T-helper 2 cell (primary cell): ENCODE measurements at regions not wholly inside any gene's neighbourhood (a gene's known extent, or its start where the extent isn't known, plus 50 kb on each side); places are given as distances from the start of the nearest gene placed in this dataset.

Source experiments
- DNase-seq, 5 experiments: peaks; one replicate each; pipeline versions ENCODE4 v3.0.0 to v3.0.0-alpha.2; 2012 to 2022

- DNase-seq = peak in 1 of 5 experiments; percentile 21
These were observed 103.4 kb downstream of the QRFPR start for GRCh38 chr4:121277194-121278105.

- DNase-seq = no peak
These were observed 107.6 kb downstream of the QRFPR start for GRCh38 chr4:121273191-121273590.

GRCh38 chr4:121272526-121272925 is 108.3 kb downstream of the QRFPR start:
- DNase-seq = peak in 1 of 5 experiments; percentile 90

GRCh38 chr4:121270389-121270788 is 106.3 kb upstream of the TNIP3 start:
- no peak for DNase-seq

- DNase-seq = no peak
These were observed 104.9 kb upstream of the TNIP3 start for GRCh38 chr4:121269001-121269400.

GRCh38 chr4:121266982-121267381 is 102.9 kb upstream of the TNIP3 start:
- DNase-seq = no peak

GRCh38 chr4:121256887-121257466 is 92.9 kb upstream of the TNIP3 start:
- DNase-seq = peak in 1 of 5 experiments; percentile 54

- DNase-seq = peak in 3 of 5 experiments; percentile 31 to 96 (median 38)
These were observed 92.0 kb upstream of the TNIP3 start for GRCh38 chr4:121255986-121256750.

- peak in 2 of 5 experiments; percentile 35 to 74 for DNase-seq
These were observed 89.8 kb upstream of the TNIP3 start for GRCh38 chr4:121253961-121254360.

- DNase-seq = peak in 4 of 5 experiments; percentile 17 to 61 (median 30)
These were observed 88.2 kb upstream of the TNIP3 start for GRCh38 chr4:121252224-121252806.

GRCh38 chr4:121248747-121249146 is 84.6 kb upstream of the TNIP3 start:
- DNase-seq = no peak

- DNase-seq = no peak
These were observed 82.6 kb upstream of the TNIP3 start for GRCh38 chr4:121246698-121247097.

GRCh38 chr4:121243485-121243884 is 79.4 kb upstream of the TNIP3 start:
- peak in 1 of 5 experiments; percentile 58 for DNase-seq

- no peak for DNase-seq
These were observed 78.1 kb upstream of the TNIP3 start for GRCh38 chr4:121242188-121242750.

- DNase-seq = no peak
These were observed 75.8 kb upstream of the TNIP3 start for GRCh38 chr4:121239951-121240350.

- DNase-seq = no peak
These were observed 74.3 kb upstream of the TNIP3 start for GRCh38 chr4:121238461-121238860.

- DNase-seq = no peak
These were observed 72.9 kb upstream of the TNIP3 start for GRCh38 chr4:121237069-121237399.

- no peak for DNase-seq
These were observed 72.4 kb upstream of the TNIP3 start for GRCh38 chr4:121236353-121237068.

GRCh38 chr4:121233982-121234381 is 69.9 kb upstream of the TNIP3 start:
- no peak for DNase-seq

- no peak for DNase-seq
These were observed 65.9 kb upstream of the TNIP3 start for GRCh38 chr4:121229993-121230392.

GRCh38 chr4:121228848-121229247 is 64.7 kb upstream of the TNIP3 start:
- no peak for DNase-seq

- DNase-seq = peak in 2 of 5 experiments; percentile 21 to 41
These were observed 63.2 kb upstream of the TNIP3 start for GRCh38 chr4:121227341-121227792.
